Adrenal gland (tissue), 5 donors: ENCODE measurements at regions not wholly inside any gene's neighbourhood (a gene's known extent, or its start where the extent isn't known, plus 50 kb on each side); places are given as distances from the start of the nearest gene placed in this dataset.

Source experiments
- POLR2A ChIP-seq, 2 donors: fragments of 450-650 bp; IDR thresholded peaks; one replicate each; pipeline ENCODE4 v1.6.1; 2017; ENCODE audit warnings: antibody characterized with exemption in 2 of 2, mild to moderate bottlenecking in 2 of 2, moderate library complexity in 1 of 2
- TF ChIP-seq, protein P1 (sequence below), 6 experiments: fragments of 450-650 bp in 4 of 6; fragments of 200-600 bp in 2 of 6; sonication (generic) in 1 of 6; IDR thresholded peaks; 1 replicate in 5 of 6; 2 replicates in 1 of 6; pipeline versions ENCODE4 v1.5.1 to v1.8.0; 2016 to 2021; ENCODE audit warnings: antibody characterized with exemption in 6 of 6, mild to moderate bottlenecking in 2 of 6, moderate library complexity in 1 of 6
- donor health status: DM: no; HTN: no; CAD: no.

- TF ChIP-seq, protein P1, sequence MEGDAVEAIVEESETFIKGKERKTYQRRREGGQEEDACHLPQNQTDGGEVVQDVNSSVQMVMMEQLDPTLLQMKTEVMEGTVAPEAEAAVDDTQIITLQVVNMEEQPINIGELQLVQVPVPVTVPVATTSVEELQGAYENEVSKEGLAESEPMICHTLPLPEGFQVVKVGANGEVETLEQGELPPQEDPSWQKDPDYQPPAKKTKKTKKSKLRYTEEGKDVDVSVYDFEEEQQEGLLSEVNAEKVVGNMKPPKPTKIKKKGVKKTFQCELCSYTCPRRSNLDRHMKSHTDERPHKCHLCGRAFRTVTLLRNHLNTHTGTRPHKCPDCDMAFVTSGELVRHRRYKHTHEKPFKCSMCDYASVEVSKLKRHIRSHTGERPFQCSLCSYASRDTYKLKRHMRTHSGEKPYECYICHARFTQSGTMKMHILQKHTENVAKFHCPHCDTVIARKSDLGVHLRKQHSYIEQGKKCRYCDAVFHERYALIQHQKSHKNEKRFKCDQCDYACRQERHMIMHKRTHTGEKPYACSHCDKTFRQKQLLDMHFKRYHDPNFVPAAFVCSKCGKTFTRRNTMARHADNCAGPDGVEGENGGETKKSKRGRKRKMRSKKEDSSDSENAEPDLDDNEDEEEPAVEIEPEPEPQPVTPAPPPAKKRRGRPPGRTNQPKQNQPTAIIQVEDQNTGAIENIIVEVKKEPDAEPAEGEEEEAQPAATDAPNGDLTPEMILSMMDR (IDR thresholded peaks at IDR 0.05): no peak
- no peak for TF ChIP-seq POLR2A (IDR thresholded peaks at IDR 0.05)
These were observed 285.1 kb upstream of the AJAP1 start for GRCh38 chr1:4369335-4369734.
